ENCODE measurements at regions not wholly inside any gene's neighbourhood (a gene's known extent, or its start where the extent isn't known, plus 50 kb on each side); places are given as distances from the start of the nearest gene placed in this dataset.

DNA sequence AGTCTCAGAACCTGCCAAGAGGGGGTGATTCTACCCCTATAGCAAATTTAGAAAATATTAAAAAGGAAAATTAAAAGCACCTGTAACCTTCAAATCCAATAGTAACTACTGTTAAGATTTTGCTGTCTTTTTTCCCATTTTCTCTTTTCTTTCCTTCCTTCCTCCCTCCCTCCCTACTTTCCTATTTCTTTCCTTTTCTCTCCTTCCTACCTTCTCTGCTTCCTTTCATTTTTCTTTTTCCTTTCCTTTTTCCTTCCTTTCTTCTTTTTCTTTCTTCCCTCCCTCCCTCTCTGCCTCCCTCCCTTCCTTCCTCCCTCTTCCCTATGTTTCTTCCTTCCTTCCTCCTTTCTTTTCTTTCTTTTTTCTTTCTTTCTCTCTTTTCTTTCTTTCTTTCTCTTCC, 120.2 kb upstream of the KCTD7 start:
- TF ChIP-seq, protein P1, sequence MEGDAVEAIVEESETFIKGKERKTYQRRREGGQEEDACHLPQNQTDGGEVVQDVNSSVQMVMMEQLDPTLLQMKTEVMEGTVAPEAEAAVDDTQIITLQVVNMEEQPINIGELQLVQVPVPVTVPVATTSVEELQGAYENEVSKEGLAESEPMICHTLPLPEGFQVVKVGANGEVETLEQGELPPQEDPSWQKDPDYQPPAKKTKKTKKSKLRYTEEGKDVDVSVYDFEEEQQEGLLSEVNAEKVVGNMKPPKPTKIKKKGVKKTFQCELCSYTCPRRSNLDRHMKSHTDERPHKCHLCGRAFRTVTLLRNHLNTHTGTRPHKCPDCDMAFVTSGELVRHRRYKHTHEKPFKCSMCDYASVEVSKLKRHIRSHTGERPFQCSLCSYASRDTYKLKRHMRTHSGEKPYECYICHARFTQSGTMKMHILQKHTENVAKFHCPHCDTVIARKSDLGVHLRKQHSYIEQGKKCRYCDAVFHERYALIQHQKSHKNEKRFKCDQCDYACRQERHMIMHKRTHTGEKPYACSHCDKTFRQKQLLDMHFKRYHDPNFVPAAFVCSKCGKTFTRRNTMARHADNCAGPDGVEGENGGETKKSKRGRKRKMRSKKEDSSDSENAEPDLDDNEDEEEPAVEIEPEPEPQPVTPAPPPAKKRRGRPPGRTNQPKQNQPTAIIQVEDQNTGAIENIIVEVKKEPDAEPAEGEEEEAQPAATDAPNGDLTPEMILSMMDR (IDR thresholded peaks at IDR 0.05; ENCODE audit: insufficient read depth, low read depth, low read length), result no peak
- TF ChIP-seq EZH2 (IDR thresholded peaks at IDR 0.05; ENCODE audit: insufficient read depth, low read length), result no peak
